ENCODE measurements at regions not wholly inside any gene's neighbourhood (a gene's known extent, or its start where the extent isn't known, plus 50 kb on each side); places are given as distances from the start of the nearest gene placed in this dataset.

GRCh38 chr12:24560192-24560775 is 388.6 kb downstream of the BCAT1 start:
- peak overlapping the region; percentile 87 for H3K4me3 ChIP-seq (ENCODE audit: low read depth, low read length)

DNA sequence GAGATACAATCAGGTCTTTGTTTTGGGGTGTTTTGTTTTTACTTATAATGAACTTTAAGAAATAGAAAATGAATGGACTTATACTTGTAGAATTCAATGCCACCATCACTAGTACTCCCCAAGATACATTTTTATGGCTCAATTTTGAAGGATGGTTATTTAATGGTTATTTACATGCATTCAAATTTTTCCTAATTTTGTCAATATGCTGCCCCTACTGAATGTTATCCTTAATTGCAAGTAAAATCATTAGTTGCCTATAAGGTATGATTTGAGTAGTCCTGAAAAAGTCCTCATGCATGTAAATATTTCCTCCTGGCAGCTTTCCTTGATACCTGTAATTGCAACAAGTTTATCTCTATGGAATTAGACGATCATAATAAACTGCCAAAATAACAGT is 391.2 kb downstream of the BCAT1 start:
- no peak for DNase-seq (ENCODE audit: low read depth)
- H3K4me3 ChIP-seq (ENCODE audit: low read depth, low read length): no peak overlapping the region
- TF ChIP-seq, protein P1, sequence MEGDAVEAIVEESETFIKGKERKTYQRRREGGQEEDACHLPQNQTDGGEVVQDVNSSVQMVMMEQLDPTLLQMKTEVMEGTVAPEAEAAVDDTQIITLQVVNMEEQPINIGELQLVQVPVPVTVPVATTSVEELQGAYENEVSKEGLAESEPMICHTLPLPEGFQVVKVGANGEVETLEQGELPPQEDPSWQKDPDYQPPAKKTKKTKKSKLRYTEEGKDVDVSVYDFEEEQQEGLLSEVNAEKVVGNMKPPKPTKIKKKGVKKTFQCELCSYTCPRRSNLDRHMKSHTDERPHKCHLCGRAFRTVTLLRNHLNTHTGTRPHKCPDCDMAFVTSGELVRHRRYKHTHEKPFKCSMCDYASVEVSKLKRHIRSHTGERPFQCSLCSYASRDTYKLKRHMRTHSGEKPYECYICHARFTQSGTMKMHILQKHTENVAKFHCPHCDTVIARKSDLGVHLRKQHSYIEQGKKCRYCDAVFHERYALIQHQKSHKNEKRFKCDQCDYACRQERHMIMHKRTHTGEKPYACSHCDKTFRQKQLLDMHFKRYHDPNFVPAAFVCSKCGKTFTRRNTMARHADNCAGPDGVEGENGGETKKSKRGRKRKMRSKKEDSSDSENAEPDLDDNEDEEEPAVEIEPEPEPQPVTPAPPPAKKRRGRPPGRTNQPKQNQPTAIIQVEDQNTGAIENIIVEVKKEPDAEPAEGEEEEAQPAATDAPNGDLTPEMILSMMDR (conservative IDR thresholded peaks at IDR 0.05; ENCODE audit: low read depth, low read length): no peak

More at GRCh38 chr12:24560192-24560775, 388.6 kb downstream of the BCAT1 start:
- TF ChIP-seq, protein P1 (conservative IDR thresholded peaks at IDR 0.05; ENCODE audit: low read depth, low read length): no peak
- peak; percentile 41 for DNase-seq (ENCODE audit: low read depth)

DNA sequence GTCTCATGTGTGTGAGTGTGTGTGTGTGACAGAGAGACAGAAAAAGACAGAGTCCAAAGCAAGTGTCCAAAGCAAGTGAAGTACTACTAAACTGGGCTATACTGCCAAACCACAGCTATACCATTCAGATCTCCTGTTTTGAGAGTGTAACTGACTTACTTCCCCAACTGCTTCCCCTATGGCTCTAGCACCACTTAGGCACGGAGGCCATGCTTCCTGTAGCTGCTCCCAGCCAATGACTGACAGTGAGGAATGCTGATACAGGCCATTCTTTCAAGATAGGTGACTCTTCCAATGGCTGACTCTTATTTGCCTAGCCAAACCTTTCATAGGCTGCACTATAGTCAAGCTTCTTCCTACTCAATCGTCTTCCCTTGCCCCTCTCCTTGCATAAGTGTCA is 393.2 kb downstream of the BCAT1 start:
- TF ChIP-seq, protein P1 (conservative IDR thresholded peaks at IDR 0.05; ENCODE audit: low read depth, low read length): no peak
- no peak overlapping the region for H3K4me3 ChIP-seq (ENCODE audit: low read depth, low read length)
- no peak for DNase-seq (ENCODE audit: low read depth)

DNA sequence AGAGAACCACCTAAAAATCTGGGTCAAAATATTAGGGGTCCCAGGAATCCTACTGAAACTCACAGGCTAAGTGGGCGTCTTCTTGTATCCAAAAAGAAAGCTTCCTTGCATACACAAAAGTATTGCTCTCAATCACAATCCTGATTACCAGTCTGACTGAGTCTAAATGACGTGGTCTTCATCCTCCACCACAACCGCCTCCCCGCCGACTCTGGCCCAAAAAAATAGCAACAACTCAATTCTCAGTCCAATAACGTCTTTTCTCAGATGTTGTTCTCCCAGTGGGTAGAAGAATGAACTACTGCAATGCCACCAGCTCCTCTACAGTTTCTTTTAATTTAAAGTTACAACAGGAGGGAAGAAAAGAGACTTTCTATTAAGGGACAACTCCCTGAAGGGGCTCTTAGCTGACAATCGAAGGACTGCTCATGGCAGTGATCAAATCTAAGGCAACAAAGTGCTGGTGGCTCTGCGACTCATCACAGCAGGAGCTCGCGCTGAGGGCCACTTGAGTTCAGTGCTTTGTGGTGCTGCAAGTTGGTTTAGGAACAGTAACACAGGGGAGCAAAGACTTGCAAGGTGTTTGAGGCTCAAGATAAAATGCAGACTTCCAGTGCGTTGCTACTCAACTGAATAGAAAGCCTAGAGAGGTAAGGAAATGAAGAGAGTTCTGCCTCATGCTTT is 394.1 kb downstream of the BCAT1 start:
- TF ChIP-seq, protein P1 (conservative IDR thresholded peaks at IDR 0.05; ENCODE audit: low read depth, low read length): no peak
- DNase-seq (ENCODE audit: low read depth): peak; percentile 8
- H3K4me3 ChIP-seq (ENCODE audit: low read depth, low read length): no peak overlapping the region

- no peak for DNase-seq (ENCODE audit: low read depth)
- H3K4me3 ChIP-seq (ENCODE audit: low read depth, low read length): no peak overlapping the region
- TF ChIP-seq, protein P1 (conservative IDR thresholded peaks at IDR 0.05; ENCODE audit: low read depth, low read length): no peak
Measured at GRCh38 chr12:24553259-24553658, 395.6 kb downstream of the BCAT1 start.

DNA sequence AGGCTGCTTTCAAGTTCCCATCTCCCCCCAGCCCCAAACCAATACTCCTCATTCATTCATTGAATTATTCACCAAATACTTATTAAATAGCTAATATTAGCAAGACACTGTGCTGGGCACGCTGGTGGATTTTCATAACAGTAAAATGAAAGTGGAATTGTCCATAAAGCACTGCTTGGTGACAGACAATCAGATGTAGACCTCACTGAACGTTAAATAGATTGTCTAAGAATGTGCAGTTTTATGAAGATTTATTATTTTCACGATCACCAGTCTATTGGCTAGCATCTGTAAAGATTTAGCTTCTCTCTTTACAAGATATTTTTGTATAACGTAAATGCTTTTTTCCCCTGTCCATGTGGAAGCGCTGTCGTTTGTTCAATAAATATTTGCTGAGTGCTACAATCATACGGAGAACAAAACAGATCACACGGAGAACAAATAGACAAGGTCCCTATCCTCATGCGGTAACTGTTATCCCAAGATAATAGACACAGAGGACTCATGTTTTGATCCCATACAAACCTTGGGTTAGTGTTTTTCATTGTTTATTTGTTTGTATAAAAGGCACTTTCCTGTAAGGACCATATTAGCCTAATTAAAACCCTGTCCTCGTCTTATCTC is 397.6 kb downstream of the BCAT1 start:
- peak overlapping the region; percentile 26 for H3K4me3 ChIP-seq (ENCODE audit: low read depth, low read length)
- DNase-seq (ENCODE audit: low read depth): no peak
- TF ChIP-seq, protein P1 (conservative IDR thresholded peaks at IDR 0.05; ENCODE audit: low read depth, low read length): no peak

Data from choroid plexus epithelial cell (primary cell).